SK-N-SH (cell line): ENCODE measurements at regions not wholly inside any gene's neighbourhood (a gene's known extent, or its start where the extent isn't known, plus 50 kb on each side); places are given as distances from the start of the nearest gene placed in this dataset.
A peak's percentile ranks its signal among the peaks of the same experiment; 100 is the strongest.

Experiments
- CTCF ChIA-PET: fragments of 300-600, 350-600 bp; formaldehyde crosslinking; extraction: SDS; loops from one replicate; lab custom pipeline; 2021; lab: Yijun Ruan, JAX
- POLR2A ChIA-PET: fragments of 350-600 bp; sonication (Branson Sonifier 250); formaldehyde crosslinking; extraction: SDS; loops from one replicate; lab custom pipeline; 2020; ENCODE audit warnings: antibody characterized with exemption, inconsistent platforms; lab: Yijun Ruan, JAX
- DNase-seq: peaks from one replicate; pipeline ENCODE4 v3.0.0; 2012
- H2AFZ ChIP-seq: fragments of 200-600 bp; sonication (generic); 2 replicates; pipeline ENCODE4 v1.8.1; 2016; ENCODE audit warnings: antibody characterized with exemption, mild to moderate bottlenecking, low read depth
- H3F3A ChIP-seq: fragments of 200-600 bp; sonication (generic); replicated peaks from 2 replicates; pipeline ENCODE3; 2016; ENCODE audit warnings: antibody characterized with exemption, mild to moderate bottlenecking; ENCODE audit not compliant: insufficient read depth
- H3K27ac ChIP-seq, 2 experiments: fragments of 200-500 bp in 1 of 2; fragments of 200-600 bp in 1 of 2; sonication (Bioruptor generic) in 1 of 2; sonication (generic), shearing (Covaris generic) in 1 of 2; 2 replicates each; pipeline versions ENCODE4 v1.5.1 to v1.6.1; 2014 to 2016; ENCODE audit warnings: low read depth in 2 of 2, inconsistent platforms in 1 of 2, low read length in 1 of 2, mild to moderate bottlenecking in 1 of 2, mixed read lengths in 1 of 2
- H3K27me3 ChIP-seq: fragments of 200-600 bp; sonication (generic), shearing (Covaris generic); 2 replicates; pipeline ENCODE4 v1.6.1; 2016; ENCODE audit warnings: mixed run types; ENCODE audit not compliant: insufficient read depth
- H3K36me3 ChIP-seq, 2 experiments: fragments of 200-500 bp in 1 of 2; fragments of 200-600 bp in 1 of 2; sonication (Bioruptor generic) in 1 of 2; sonication (generic) in 1 of 2; replicated peaks in 1 of 2; 2 replicates each; pipeline versions ENCODE3 to v1.5.1; 2014 to 2016; ENCODE audit warnings: low read length in 1 of 2, mild to moderate bottlenecking in 1 of 2; ENCODE audit not compliant: insufficient read depth in 2 of 2, control insufficient read depth in 1 of 2
- H3K4me1 ChIP-seq, 2 experiments: fragments of 200-500 bp in 1 of 2; fragments of 200-600 bp in 1 of 2; sonication (Bioruptor generic) in 1 of 2; sonication (generic), shearing (Covaris generic) in 1 of 2; 2 replicates each; pipeline versions ENCODE4 v1.5.1 to v1.6.1; 2014 to 2016; ENCODE audit warnings: low read depth in 1 of 2, low read length in 1 of 2, mixed run types in 1 of 2; ENCODE audit not compliant: insufficient read depth in 2 of 2, control insufficient read depth in 1 of 2
- H3K4me2 ChIP-seq: fragments of 200-600 bp; sonication (generic), shearing (Covaris generic); 2 replicates; pipeline ENCODE4 v1.6.1; 2017; ENCODE audit warnings: mixed run types
- H3K4me3 ChIP-seq, 2 experiments: fragments of 200-500 bp in 1 of 2; fragments of 200-600 bp in 1 of 2; sonication (Bioruptor generic) in 1 of 2; sonication (generic), shearing (Covaris generic) in 1 of 2; 2 replicates each; pipeline versions ENCODE4 v1.5.1 to v1.8.1; 2014 to 2016; ENCODE audit warnings: low read depth in 2 of 2, inconsistent platforms in 1 of 2, low read length in 1 of 2, mild to moderate bottlenecking in 1 of 2, mixed read lengths in 1 of 2, moderate library complexity in 1 of 2
- H3K79me2 ChIP-seq: fragments of 200-600 bp; sonication (generic); 2 replicates; pipeline ENCODE4 v1.8.1; 2017; ENCODE audit warnings: mild to moderate bottlenecking; ENCODE audit not compliant: insufficient read depth
- H3K9ac ChIP-seq: fragments of 200-600 bp; sonication (generic); 2 replicates; pipeline ENCODE4 v1.6.1; 2017; ENCODE audit warnings: mixed run types
- H3K9me2 ChIP-seq: fragments of 200-600 bp; sonication (generic); 2 replicates; pipeline ENCODE4 v1.6.1; 2017; ENCODE audit warnings: mixed run types
- H3K9me3 ChIP-seq: fragments of 200-600 bp; sonication (generic); 2 replicates; pipeline ENCODE4 v1.6.1; 2017; ENCODE audit warnings: mixed run types, mild to moderate bottlenecking, moderate library complexity
- H4K20me1 ChIP-seq: fragments of 200-600 bp; sonication (generic); 2 replicates; pipeline ENCODE4 v1.6.1; 2017; ENCODE audit warnings: mild to moderate bottlenecking, mixed run types; ENCODE audit not compliant: insufficient read depth
- CTCF ChIP-seq: fragments of 200-600 bp; sonication (generic); IDR thresholded peaks from 2 replicates; pipeline ENCODE4 v1.6.1; 2017; ENCODE audit warnings: antibody characterized with exemption, mild to moderate bottlenecking, moderate library complexity
- ELF1 ChIP-seq: IDR thresholded peaks from 2 replicates; pipeline ENCODE4 v1.4.0; 2012
- FOSL2 ChIP-seq: IDR thresholded peaks from 2 replicates; pipeline ENCODE4 v1.4.0; 2012; ENCODE audit warnings: low read depth, mild to moderate bottlenecking, moderate library complexity, borderline replicate concordance
- GABPA ChIP-seq: IDR thresholded peaks from 2 replicates; pipeline ENCODE4 v1.4.0; 2012; ENCODE audit warnings: low read depth, mild to moderate bottlenecking
- IRF3 ChIP-seq: fragments of 150-350 bp; IDR thresholded peaks from 2 replicates; pipeline ENCODE4 v1.6.1; 2016; ENCODE audit warnings: mild to moderate bottlenecking, low read depth, low read length
- MAX ChIP-seq: IDR thresholded peaks from 2 replicates; pipeline ENCODE4 v1.4.0; 2012; ENCODE audit warnings: low read depth
- MEF2A ChIP-seq: IDR thresholded peaks from 2 replicates; pipeline ENCODE4 v1.4.0; 2012; ENCODE audit warnings: low read depth, borderline replicate concordance
- MXI1 ChIP-seq: IDR thresholded peaks from 2 replicates; pipeline ENCODE4 v1.6.1; 2012; ENCODE audit warnings: mild to moderate bottlenecking, low read depth, low read length, improper control_type of control experiment
- POLR2AphosphoS5 ChIP-seq: IDR thresholded peaks from 2 replicates; pipeline ENCODE4 v1.6.1; 2012; ENCODE audit warnings: low read depth, low read length
- RCOR1 ChIP-seq: fragments of 150-350 bp; IDR thresholded peaks from 2 replicates; pipeline ENCODE4 v1.6.1; 2017; ENCODE audit warnings: antibody characterized with exemption, low read length
- REST ChIP-seq: IDR thresholded peaks from 2 replicates; pipeline ENCODE4 v1.6.1; 2012; ENCODE audit warnings: mild to moderate bottlenecking, low read depth, low read length, moderate library complexity
- RFX5 ChIP-seq: IDR thresholded peaks from 2 replicates; pipeline ENCODE4 v1.6.1; 2012; ENCODE audit warnings: mild to moderate bottlenecking, improper control_type of control experiment, low read length
- RXRA ChIP-seq: IDR thresholded peaks from 2 replicates; pipeline ENCODE4 v1.4.0; 2012; ENCODE audit warnings: low read depth, mild to moderate bottlenecking, borderline replicate concordance
- SMC3 ChIP-seq: IDR thresholded peaks from 2 replicates; pipeline ENCODE4 v1.6.1; 2012; ENCODE audit warnings: low read depth, low read length, improper control_type of control experiment
- TEAD4 ChIP-seq: IDR thresholded peaks from 2 replicates; pipeline ENCODE4 v1.4.0; 2012; ENCODE audit warnings: mild to moderate bottlenecking, borderline replicate concordance; ENCODE audit not compliant: insufficient read depth
- ZBTB33 ChIP-seq: IDR thresholded peaks from 2 replicates; pipeline ENCODE4 v1.4.0; 2012; ENCODE audit warnings: low read depth, borderline replicate concordance
- WGBS: methylation state at CpG from one replicate; pipeline ENCODE4 v1.1.6; 2017; ENCODE audit warnings: low lambda C conversion rate; 5-methylcytosine and 5-hydroxymethylcytosine counted together

GRCh38 chr4:144562019-144562705 is 83.8 kb upstream of the HHIP start:
- ChIA-PET CTCF (no interaction called here), POLR2A (no interaction called here)
- peak overlapping the region; percentile 45; the same call in 1 of the 2 replicates for H3K4me2 ChIP-seq
- 7% methylated on average over 10 of the region's 10 CpGs for WGBS
- H3K79me2 ChIP-seq: no peaks in the 10 kb centered on the region
- H3K9me2 ChIP-seq: no peaks in the 10 kb centered on the region
- no peaks in the 10 kb centered on the region for H4K20me1 ChIP-seq
- DNase-seq: no peak
- peak overlapping the region; percentile 50 for H2AFZ ChIP-seq
- no peak overlapping the region for H3K27ac ChIP-seq
- peaks cover 4 to 5% of the 10 kb centered on the region in 2 experiments; a peak in 1 of 4 replicates for H3K4me1 ChIP-seq
- no peaks in the 10 kb centered on the region for H3K27me3 ChIP-seq
- no peaks in the 10 kb centered on the region for H3K9me3 ChIP-seq
- H3K4me3 ChIP-seq: peak overlapping the region in 1 of 2 experiments; percentile 24; a peak in 2 of 4 replicates
- H3K9ac ChIP-seq: no peak overlapping the region
- TF ChIP-seq MAX (0 out of 2 replicates have a peak, but pooled peaks have one; percentile 35), CTCF (0 out of 2 replicates have a peak, but pooled peaks have one; percentile 8), ZBTB33 (no peak), SMC3 (no peak)
- H3F3A ChIP-seq: no peaks in the 10 kb centered on the region
- no peaks in the 10 kb centered on the region for H3K36me3 ChIP-seq

GRCh38 chr4:144564358-144564757 is 81.6 kb upstream of the HHIP start:
- Histone ChIP-seq H3K36me3 (no peaks in the 10 kb centered on the region), H3K9ac (no peak overlapping the region), H3K27me3 (no peaks in the 10 kb centered on the region), H3K4me3 (no peak overlapping the region), H4K20me1 (no peaks in the 10 kb centered on the region), H3K9me3 (no peaks in the 10 kb centered on the region), H3F3A (no peaks in the 10 kb centered on the region), H3K4me1 (peaks cover 4 to 5% of the 10 kb centered on the region in 2 experiments; a peak in 1 of 4 replicates), H3K27ac (no peak overlapping the region), H3K9me2 (no peaks in the 10 kb centered on the region), H3K4me2 (no peak overlapping the region), H2AFZ (peak overlapping the region; percentile 38; the same call in 1 of the 2 replicates), H3K79me2 (no peaks in the 10 kb centered on the region)
- ChIA-PET POLR2A (no interaction called here), CTCF (no interaction called here)
- no peak for DNase-seq
- 63% methylated on average over 3 of the region's 3 CpGs for WGBS
- TF ChIP-seq SMC3 (no peak), FOSL2 (no peak), MEF2A (no peak), MAX (no peak), IRF3 (no peak), RCOR1 (no peak), REST (no peak), RFX5 (no peak), TEAD4 (no peak), POLR2AphosphoS5 (no peak), GABPA (no peak), MXI1 (no peak), RXRA (no peak), ELF1 (no peak)
